Spleen (tissue), 11 donors: ENCODE measurements at regions not wholly inside any gene's neighbourhood (a gene's known extent, or its start where the extent isn't known, plus 50 kb on each side); places are given as distances from the start of the nearest gene placed in this dataset.

ENCODE experiments used
- DNase-seq: peaks from one replicate; pipeline ENCODE4 v3.0.0-alpha.2; 2020
- H3K27ac ChIP-seq, 8 donors: fragments of 200-600 bp; sonication (generic) in 7 of 8; 1 replicate in 4 of 8; 2 replicates in 4 of 8; pipeline versions ENCODE4 v1.5.0 to v1.8.0; 2016 to 2021; ENCODE audit warnings: inconsistent platforms in 4 of 8, mild to moderate bottlenecking in 4 of 8, moderate library complexity in 1 of 8
- H3K27me3 ChIP-seq, 7 donors: fragments of 200-600 bp; sonication (generic) in 6 of 7; replicated peaks in 1 of 7; 1 replicate in 4 of 7; 2 replicates in 3 of 7; pipeline versions ENCODE4 v1.5.0 to v1.8.0; 2016 to 2021; ENCODE audit warnings: inconsistent platforms in 3 of 7, mild to moderate bottlenecking in 1 of 7
- H3K36me3 ChIP-seq, 6 donors: fragments of 200-600 bp; sonication (generic) in 5 of 6; 1 replicate in 4 of 6; 2 replicates in 2 of 6; pipeline versions ENCODE4 v1.5.0 to v1.8.0; 2016 to 2021; ENCODE audit warnings: inconsistent platforms in 2 of 6
- H3K4me1 ChIP-seq, 6 donors: fragments of 200-600 bp; sonication (generic) in 5 of 6; 1 replicate in 3 of 6; 2 replicates in 3 of 6; pipeline versions ENCODE4 v1.5.0 to v1.8.0; 2016 to 2021; ENCODE audit warnings: inconsistent platforms in 3 of 6
- H3K4me3 ChIP-seq, 8 donors: fragments of 200-600 bp; sonication (generic) in 7 of 8; 1 replicate in 4 of 8; 2 replicates in 4 of 8; pipeline versions ENCODE4 v1.5.0 to v1.8.0; 2016 to 2021; ENCODE audit warnings: inconsistent platforms in 4 of 8, mild to moderate bottlenecking in 4 of 8, moderate library complexity in 2 of 8
- H3K9me3 ChIP-seq, 8 donors: fragments of 200-600 bp; sonication (generic) in 7 of 8; 1 replicate in 4 of 8; 2 replicates in 4 of 8; pipeline versions ENCODE4 v1.5.0 to v1.8.0; 2016 to 2021; ENCODE audit warnings: inconsistent platforms in 4 of 8
- POLR2A ChIP-seq, 3 donors: fragments of 450-650 bp; IDR thresholded peaks; one replicate each; pipeline ENCODE4 v1.5.1; 2017; ENCODE audit warnings: antibody characterized with exemption in 3 of 3, mild to moderate bottlenecking in 1 of 3
- POLR2AphosphoS5 ChIP-seq, 3 donors: sonication (generic); formaldehyde crosslinking; IDR thresholded peaks; one replicate each; pipeline ENCODE4 v1.5.1; 2017; ENCODE audit warnings: antibody characterized with exemption in 3 of 3
- WGBS, 5 donors: extraction: QIAGEN DNeasy Blood & Tissue Kit in 3 of 5; methylation state at CpG; one replicate each; pipeline versions ENCODE4 v1.1.5 to v1.1.7; 2013 to 2018; 5-methylcytosine and 5-hydroxymethylcytosine counted together
- intact Hi-C: fragments of 100-400 bp; cut with DNase I; formaldehyde crosslinking; loops from one replicate; pipeline ENCODE4 v1.15.0; 2023; ENCODE audit warnings: low total_unique reads
- TF ChIP-seq, protein P1 (sequence below), 11 experiments: fragments of 200-600 bp in 7 of 11; fragments of 450-650 bp in 4 of 11; sonication (generic) in 4 of 11; IDR thresholded peaks in 8 of 11; conservative IDR thresholded peaks in 3 of 11; 1 replicate in 7 of 11; 2 replicates in 4 of 11; pipeline versions ENCODE4 v1.4.0 to v1.8.0; 2016 to 2021; ENCODE audit warnings: antibody characterized with exemption in 11 of 11, inconsistent platforms in 4 of 11, mild to moderate bottlenecking in 1 of 11
- donor health status: healthy with polysubstance abuse.
- donor health status: DM: no; HTN: no; CAD: no; lungs with moderate emphysema.
- donor health status: DM: no; HTN: no; CAD: no.
- donor health status: Bipolar disorder and iron deficiency.
- donor health status: healthy.
- donor health status: DM: no; HTN: no; CAD: no.
- donor health status: DM: yes; HTN: yes; CAD: no.

- no peak overlapping the region for H3K27ac ChIP-seq
- TF ChIP-seq POLR2AphosphoS5 (IDR thresholded peaks at IDR 0.05) = no peak
- no peak for TF ChIP-seq POLR2A (IDR thresholded peaks at IDR 0.05)
- TF ChIP-seq, protein P1, sequence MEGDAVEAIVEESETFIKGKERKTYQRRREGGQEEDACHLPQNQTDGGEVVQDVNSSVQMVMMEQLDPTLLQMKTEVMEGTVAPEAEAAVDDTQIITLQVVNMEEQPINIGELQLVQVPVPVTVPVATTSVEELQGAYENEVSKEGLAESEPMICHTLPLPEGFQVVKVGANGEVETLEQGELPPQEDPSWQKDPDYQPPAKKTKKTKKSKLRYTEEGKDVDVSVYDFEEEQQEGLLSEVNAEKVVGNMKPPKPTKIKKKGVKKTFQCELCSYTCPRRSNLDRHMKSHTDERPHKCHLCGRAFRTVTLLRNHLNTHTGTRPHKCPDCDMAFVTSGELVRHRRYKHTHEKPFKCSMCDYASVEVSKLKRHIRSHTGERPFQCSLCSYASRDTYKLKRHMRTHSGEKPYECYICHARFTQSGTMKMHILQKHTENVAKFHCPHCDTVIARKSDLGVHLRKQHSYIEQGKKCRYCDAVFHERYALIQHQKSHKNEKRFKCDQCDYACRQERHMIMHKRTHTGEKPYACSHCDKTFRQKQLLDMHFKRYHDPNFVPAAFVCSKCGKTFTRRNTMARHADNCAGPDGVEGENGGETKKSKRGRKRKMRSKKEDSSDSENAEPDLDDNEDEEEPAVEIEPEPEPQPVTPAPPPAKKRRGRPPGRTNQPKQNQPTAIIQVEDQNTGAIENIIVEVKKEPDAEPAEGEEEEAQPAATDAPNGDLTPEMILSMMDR (IDR thresholded peaks at IDR 0.05 in 8 of 11, conservative IDR thresholded peaks at IDR 0.05 in 3 of 11) = no peak
- DNase-seq = no peak
- H3K4me1 ChIP-seq = no peaks in the 10 kb centered on the region
- no peaks in the 10 kb centered on the region for H3K36me3 ChIP-seq
- WGBS, 5 donors = 58 to 77% (median 75%) methylated on average over 2 of the region's 2 CpGs
- no peaks in the 10 kb centered on the region for H3K27me3 ChIP-seq
- no peaks in the 10 kb centered on the region for H3K9me3 ChIP-seq
- intact Hi-C loops = no loop called here
- H3K4me3 ChIP-seq = no peak overlapping the region
These were observed 514.0 kb upstream of the BTBD3 start for GRCh38 chr20:11403711-11404110.

- Histone ChIP-seq H3K36me3 (no peaks in the 10 kb centered on the region), H3K27me3 (no peaks in the 10 kb centered on the region), H3K27ac (no peak overlapping the region), H3K4me1 (no peaks in the 10 kb centered on the region), H3K4me3 (no peak overlapping the region), H3K9me3 (peaks cover 0 to 1% (median 0%) of the 10 kb centered on the region in 8 donors)
- 85 to 94% (median 92%) methylated on average over 6 of the region's 6 CpGs for WGBS, 5 donors
- no peak for DNase-seq
- intact Hi-C loops = no loop called here
- TF ChIP-seq, protein P1 (IDR thresholded peaks at IDR 0.05 in 8 of 11, conservative IDR thresholded peaks at IDR 0.05 in 3 of 11) = no peak
- TF ChIP-seq POLR2AphosphoS5 (IDR thresholded peaks at IDR 0.05) = no peak
- no peak for TF ChIP-seq POLR2A (IDR thresholded peaks at IDR 0.05)
These were observed 510.8 kb upstream of the BTBD3 start for GRCh38 chr20:11406877-11407276.

DNA sequence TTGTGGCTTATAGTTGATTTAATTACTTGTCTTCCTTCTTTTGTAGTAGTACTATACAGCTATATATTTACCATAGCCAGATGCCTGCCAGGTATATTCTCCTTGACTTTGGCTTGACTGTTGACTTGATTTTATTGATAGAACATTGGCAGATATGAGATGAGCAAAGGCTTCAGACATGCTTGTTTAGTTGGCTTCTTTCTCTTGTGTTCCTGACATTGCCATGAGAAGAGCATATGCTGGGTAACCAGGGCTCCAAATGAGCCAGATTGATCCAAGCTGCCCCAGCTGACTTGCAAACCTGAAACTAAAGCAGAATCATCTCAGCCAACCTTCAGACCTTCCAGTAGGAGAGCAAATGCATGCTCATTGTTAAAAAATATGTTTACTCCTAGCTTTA, 508.1 kb upstream of the BTBD3 start:
- H3K4me1 ChIP-seq = no peaks in the 10 kb centered on the region
- TF ChIP-seq, protein P1 (IDR thresholded peaks at IDR 0.05 in 8 of 11, conservative IDR thresholded peaks at IDR 0.05 in 3 of 11) = no peak
- TF ChIP-seq POLR2AphosphoS5 (IDR thresholded peaks at IDR 0.05) = no peak
- no peak for TF ChIP-seq POLR2A (IDR thresholded peaks at IDR 0.05)
- intact Hi-C loops = no loop called here
- peaks cover 0 to 18% (median 8%) of the 10 kb centered on the region in 8 donors for H3K9me3 ChIP-seq
- H3K27me3 ChIP-seq = no peaks in the 10 kb centered on the region
- H3K36me3 ChIP-seq = no peaks in the 10 kb centered on the region
- no peak overlapping the region for H3K4me3 ChIP-seq
- H3K27ac ChIP-seq = no peak overlapping the region
- DNase-seq = no peak

DNA sequence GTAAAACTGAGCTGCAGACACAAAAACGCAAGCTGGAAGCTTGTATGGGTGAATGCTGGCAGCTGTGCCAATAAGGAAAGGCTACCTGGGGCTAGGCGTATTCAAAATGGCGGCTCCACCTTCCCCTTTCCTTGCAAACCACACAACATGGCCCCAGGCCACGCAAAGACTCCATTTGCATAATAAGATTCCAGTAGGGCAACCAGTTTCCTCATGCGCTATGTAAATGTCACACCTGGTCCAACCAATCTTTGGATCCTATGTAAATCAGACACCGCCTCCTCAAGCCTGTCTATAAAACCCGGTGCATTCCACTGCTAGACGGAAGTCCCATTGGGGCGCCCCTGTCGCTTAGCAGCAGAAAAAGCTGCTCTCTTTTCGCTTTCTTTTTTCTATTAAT, 505.9 kb upstream of the BTBD3 start:
- intact Hi-C loops = no loop called here
- DNase-seq = no peak
- TF ChIP-seq, protein P1 (IDR thresholded peaks at IDR 0.05 in 8 of 11, conservative IDR thresholded peaks at IDR 0.05 in 3 of 11) = no peak
- TF ChIP-seq POLR2AphosphoS5 (IDR thresholded peaks at IDR 0.05) (no peak), POLR2A (IDR thresholded peaks at IDR 0.05) (no peak)
- Histone ChIP-seq H3K36me3 (no peaks in the 10 kb centered on the region), H3K27ac (no peak overlapping the region), H3K9me3 (peaks cover 0 to 18% (median 8%) of the 10 kb centered on the region in 8 donors), H3K4me1 (no peaks in the 10 kb centered on the region), H3K27me3 (no peaks in the 10 kb centered on the region), H3K4me3 (no peak overlapping the region)
- 85 to 94% (median 90%) methylated on average over 11 of the region's 11 CpGs for WGBS, 5 donors
